Panc1 (cell line): ENCODE measurements at regions not wholly inside any gene's neighbourhood (a gene's known extent, or its start where the extent isn't known, plus 50 kb on each side); places are given as distances from the start of the nearest gene placed in this dataset.

Experiments used
- ATAC-seq: fragments of 200-7000 bp; cut with Tn5 transposase; 2 replicates; pipeline ENCODE4 v1.9.1; 2020; ENCODE audit warnings: mild to moderate bottlenecking, moderate library complexity
- BruUV-seq: library from RNA; stranded (reverse); fragments of 400-500 nt; replicated peaks from 2 replicates; lab custom pipeline; 2021; lab: Mats Ljungman, UMichigan
- CTCF ChIA-PET: fragments of 300-600 bp; sonication (Branson Sonifier 250); formaldehyde crosslinking; loops from one replicate; lab custom pipeline; 2022; ENCODE audit warnings: antibody characterized with exemption; lab: Charles Lee
- POLR2A ChIA-PET: fragments of 300-600 bp; sonication (Branson Sonifier 250); formaldehyde crosslinking; loops from one replicate; lab custom pipeline; 2022; ENCODE audit warnings: antibody characterized with exemption; lab: Charles Lee
- DNase-seq: peaks from one replicate; pipeline ENCODE4 v3.0.0-alpha.2; 2010; ENCODE audit warnings: low read depth, low spot score
- H3K27ac ChIP-seq: 2 replicates; pipeline ENCODE4 v1.5.1; 2011; ENCODE audit warnings: mild to moderate bottlenecking, low read length, inconsistent platforms
- H3K27me3 ChIP-seq: fragments of 200-500 bp; sonication (Bioruptor generic); 2 replicates; pipeline ENCODE4 v1.6.0; 2014; ENCODE audit warnings: low read length, inconsistent platforms; ENCODE audit not compliant: control insufficient read depth, insufficient read depth
- H3K36me3 ChIP-seq: fragments of 200-500 bp; sonication (Bioruptor generic); 2 replicates; pipeline ENCODE4 v1.5.1; 2014; ENCODE audit warnings: inconsistent platforms, mild to moderate bottlenecking, low read length, moderate library complexity; ENCODE audit not compliant: control insufficient read depth, insufficient read depth
- H3K4me1 ChIP-seq: 2 replicates; pipeline ENCODE4 v1.5.1; 2011; ENCODE audit warnings: inconsistent platforms, mild to moderate bottlenecking, low read length, moderate library complexity; ENCODE audit not compliant: control insufficient read depth, insufficient read depth
- H3K4me3 ChIP-seq, 2 experiments: 2 replicates each; pipeline ENCODE4 v1.5.1; 2011 to 2012; ENCODE audit warnings: low read depth in 2 of 2, low read length in 2 of 2, mild to moderate bottlenecking in 2 of 2, inconsistent platforms in 1 of 2, moderate library complexity in 1 of 2
- H3K9me3 ChIP-seq: fragments of 200-500 bp; sonication (Bioruptor generic); 2 replicates; pipeline ENCODE4 v1.5.1; 2014; ENCODE audit warnings: low read depth, mild to moderate bottlenecking, inconsistent platforms, low read length, moderate library complexity; ENCODE audit not compliant: control insufficient read depth, insufficient read depth
- CTCF ChIP-seq: fragments of 450-650 bp; IDR thresholded peaks from 2 replicates; pipeline ENCODE4 v1.5.1; 2017; ENCODE audit warnings: mild to moderate bottlenecking
- POLR2AphosphoS5 ChIP-seq: IDR thresholded peaks from 2 replicates; pipeline ENCODE4 v1.6.1; 2012; ENCODE audit warnings: mild to moderate bottlenecking, low read depth, low read length, moderate library complexity
- SIN3A ChIP-seq: IDR thresholded peaks from 2 replicates; pipeline ENCODE4 v1.6.1; 2012; ENCODE audit warnings: low read depth, mild to moderate bottlenecking, low read length, moderate library complexity, borderline replicate concordance; ENCODE audit not compliant: insufficient read depth
- TCF7L2 ChIP-seq: IDR thresholded peaks from 2 replicates; pipeline ENCODE4 v1.6.1; 2011; ENCODE audit warnings: mild to moderate bottlenecking, low read depth, low read length, inconsistent platforms
- in situ Hi-C: cut with HindIII; loops from 2 replicates; pipeline ENCODE4 v1.10.0; 2016; ENCODE audit warnings: low sequenced_read_pairs, low pct_unique_long_range_greater_than_20kb
- intact Hi-C: fragments of 100-400 bp; cut with micrococcal nuclease; formaldehyde crosslinking; loops from one replicate; pipeline ENCODE4 v1.10.0; 2022; ENCODE audit not compliant: unreplicated experiment
- TF ChIP-seq, protein P1 (sequence below), 2 experiments: IDR thresholded peaks; 2 replicates each; pipeline ENCODE4 v1.6.1; 2011 to 2012; ENCODE audit warnings: low read depth in 2 of 2, control low read depth in 1 of 2, low read length in 1 of 2, mild to moderate bottlenecking in 1 of 2, moderate library complexity in 1 of 2; ENCODE audit not compliant: insufficient read depth in 1 of 2

DNA sequence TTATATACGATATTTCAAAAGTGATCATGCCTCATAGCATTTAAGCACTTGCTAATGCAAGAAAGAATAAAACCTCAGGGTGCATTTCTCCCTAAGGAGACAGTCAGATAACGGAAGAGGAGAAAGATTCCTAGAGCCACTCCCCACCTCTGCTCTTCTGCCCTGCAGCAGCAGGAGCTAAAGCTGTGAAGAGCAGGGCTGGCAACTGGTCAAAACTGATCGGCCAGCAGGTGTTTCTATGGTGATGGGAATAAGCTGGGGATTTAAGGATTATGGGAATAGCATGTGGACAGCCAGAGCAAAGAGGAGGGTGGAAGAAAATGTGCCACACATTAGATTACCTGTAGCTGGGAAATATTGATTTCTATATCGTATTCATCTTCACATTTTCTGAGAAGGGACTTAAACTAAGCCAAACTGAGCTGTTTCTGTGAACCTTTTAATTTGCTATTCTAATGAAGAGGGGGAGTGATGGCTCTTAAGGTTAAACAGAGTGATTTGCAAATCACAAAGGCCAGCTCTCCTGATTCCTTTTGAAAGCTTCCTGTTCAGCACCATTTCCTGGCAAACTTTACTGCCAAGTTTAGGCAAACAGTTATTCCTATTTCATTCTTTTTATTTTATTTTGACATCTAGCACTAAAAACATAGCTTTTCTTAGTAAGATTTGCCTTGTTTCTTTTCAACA lies 268.9 kb upstream of the PFKP start:
- ChIA-PET CTCF (no interaction called here), POLR2A (no interaction called here)
- Histone ChIP-seq H3K27ac (no peak overlapping the region), H3K4me1 (no peaks in the 10 kb centered on the region), H3K4me3 (no peak overlapping the region), H3K9me3 (no peaks in the 10 kb centered on the region), H3K36me3 (no peaks in the 10 kb centered on the region; the same call in 1 of the 2 replicates), H3K27me3 (no peaks in the 10 kb centered on the region)
- in situ Hi-C loops (no loop called here), intact Hi-C loops (no loop called here)
- BruUV-seq, result no TSS peak
- DNase-seq, result no peak
- TF ChIP-seq CTCF (no peak), SIN3A (no peak), POLR2AphosphoS5 (no peak), TCF7L2 (no peak)
- TF ChIP-seq, protein P1, sequence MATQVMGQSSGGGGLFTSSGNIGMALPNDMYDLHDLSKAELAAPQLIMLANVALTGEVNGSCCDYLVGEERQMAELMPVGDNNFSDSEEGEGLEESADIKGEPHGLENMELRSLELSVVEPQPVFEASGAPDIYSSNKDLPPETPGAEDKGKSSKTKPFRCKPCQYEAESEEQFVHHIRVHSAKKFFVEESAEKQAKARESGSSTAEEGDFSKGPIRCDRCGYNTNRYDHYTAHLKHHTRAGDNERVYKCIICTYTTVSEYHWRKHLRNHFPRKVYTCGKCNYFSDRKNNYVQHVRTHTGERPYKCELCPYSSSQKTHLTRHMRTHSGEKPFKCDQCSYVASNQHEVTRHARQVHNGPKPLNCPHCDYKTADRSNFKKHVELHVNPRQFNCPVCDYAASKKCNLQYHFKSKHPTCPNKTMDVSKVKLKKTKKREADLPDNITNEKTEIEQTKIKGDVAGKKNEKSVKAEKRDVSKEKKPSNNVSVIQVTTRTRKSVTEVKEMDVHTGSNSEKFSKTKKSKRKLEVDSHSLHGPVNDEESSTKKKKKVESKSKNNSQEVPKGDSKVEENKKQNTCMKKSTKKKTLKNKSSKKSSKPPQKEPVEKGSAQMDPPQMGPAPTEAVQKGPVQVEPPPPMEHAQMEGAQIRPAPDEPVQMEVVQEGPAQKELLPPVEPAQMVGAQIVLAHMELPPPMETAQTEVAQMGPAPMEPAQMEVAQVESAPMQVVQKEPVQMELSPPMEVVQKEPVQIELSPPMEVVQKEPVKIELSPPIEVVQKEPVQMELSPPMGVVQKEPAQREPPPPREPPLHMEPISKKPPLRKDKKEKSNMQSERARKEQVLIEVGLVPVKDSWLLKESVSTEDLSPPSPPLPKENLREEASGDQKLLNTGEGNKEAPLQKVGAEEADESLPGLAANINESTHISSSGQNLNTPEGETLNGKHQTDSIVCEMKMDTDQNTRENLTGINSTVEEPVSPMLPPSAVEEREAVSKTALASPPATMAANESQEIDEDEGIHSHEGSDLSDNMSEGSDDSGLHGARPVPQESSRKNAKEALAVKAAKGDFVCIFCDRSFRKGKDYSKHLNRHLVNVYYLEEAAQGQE (IDR thresholded peaks at IDR 0.05; ENCODE audit: insufficient read depth in 1 of 2, low read depth in 2 of 2, low read length in 1 of 2), result no peak
- no peak for ATAC-seq

DNA sequence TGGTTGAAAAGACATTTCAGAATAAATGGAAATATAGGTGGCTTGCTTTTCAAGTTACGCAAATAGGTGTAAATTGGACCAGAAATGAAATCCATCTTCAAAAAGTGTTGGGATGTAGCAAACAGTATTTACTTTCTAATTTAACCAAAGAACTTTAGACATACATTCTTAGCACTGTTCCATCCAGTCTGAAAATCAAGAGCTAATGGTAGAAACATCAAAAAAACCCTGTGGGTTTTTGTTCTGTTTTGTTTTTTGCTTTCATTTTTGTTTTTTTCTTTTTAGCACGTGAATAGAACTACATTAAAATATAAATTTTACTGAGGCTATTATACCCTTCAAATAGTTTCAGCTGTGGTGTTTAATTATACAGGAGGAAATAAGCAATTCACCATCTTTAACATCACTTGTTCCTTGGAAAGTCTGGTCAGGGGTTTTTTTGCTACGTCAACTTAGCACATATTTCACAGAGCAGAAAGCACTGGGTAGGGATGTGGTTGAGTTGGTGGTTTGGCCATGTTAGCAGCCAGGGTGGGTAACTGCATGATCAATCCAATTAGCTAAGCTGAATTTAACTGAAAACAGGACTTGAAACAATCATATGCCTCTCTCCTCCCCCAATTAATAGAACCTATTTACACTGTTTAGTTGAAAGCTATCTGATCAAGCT lies 275.4 kb upstream of the PFKP start:
- Histone ChIP-seq H3K9me3 (no peaks in the 10 kb centered on the region), H3K36me3 (no peaks in the 10 kb centered on the region), H3K4me1 (no peaks in the 10 kb centered on the region), H3K4me3 (no peak overlapping the region), H3K27ac (no peak overlapping the region), H3K27me3 (no peaks in the 10 kb centered on the region)
- ATAC-seq (no peak), DNase-seq (no peak)
- TF ChIP-seq POLR2AphosphoS5 (no peak), CTCF (no peak), SIN3A (no peak), TCF7L2 (no peak)
- TF ChIP-seq, protein P1 (IDR thresholded peaks at IDR 0.05; ENCODE audit: insufficient read depth in 1 of 2, low read depth in 2 of 2, low read length in 1 of 2), result no peak
- in situ Hi-C loops (no loop called here), intact Hi-C loops (no loop called here)
- POLR2A ChIA-PET, result no interaction called here
- CTCF ChIA-PET, result no interaction called here
- BruUV-seq, result no TSS peak
